ENCODE measurements at regions not wholly inside any gene's neighbourhood (a gene's known extent, or its start where the extent isn't known, plus 50 kb on each side); places are given as distances from the start of the nearest gene placed in this dataset.

DNA sequence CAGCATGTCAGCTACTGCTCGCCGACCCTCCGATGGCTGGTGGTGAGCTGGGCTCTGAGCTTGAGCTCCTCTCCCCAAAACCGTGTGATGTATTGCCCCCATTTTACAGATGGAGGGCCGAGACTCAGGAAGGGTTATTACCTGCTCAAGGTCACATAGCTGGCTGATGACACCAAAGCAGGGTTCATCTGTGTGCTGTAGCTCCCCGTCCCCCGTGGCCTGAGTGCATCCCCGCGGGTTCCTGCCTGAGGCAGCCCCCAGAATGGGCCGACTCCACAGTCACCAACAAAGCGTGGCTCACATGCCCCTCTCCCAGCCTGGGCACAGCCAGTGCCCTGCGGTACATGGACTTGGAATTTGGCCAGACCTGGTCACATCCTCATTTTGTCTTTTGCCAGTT, 198.6 kb downstream of the TFCP2L1 start:
- no peak for DNase-seq

DNA sequence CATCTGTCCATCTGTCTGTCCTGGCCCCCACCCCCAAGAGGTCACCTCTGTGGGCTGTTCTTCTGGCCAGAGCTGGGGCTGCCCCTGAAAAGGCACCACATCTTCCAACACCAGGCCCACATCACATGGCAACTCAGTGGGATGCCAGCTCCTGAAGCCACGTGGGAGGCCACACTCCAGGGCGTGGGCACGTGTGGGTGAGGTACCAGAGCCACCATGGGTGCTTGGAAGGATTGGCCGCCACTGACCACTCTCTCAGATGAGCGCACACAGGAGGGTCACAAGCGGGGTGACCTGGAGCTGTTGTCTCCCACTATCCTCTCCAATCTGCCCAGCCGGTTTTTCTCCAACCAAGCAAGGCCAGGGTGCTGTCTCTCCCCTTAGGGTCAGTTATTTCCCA, 197.9 kb downstream of the TFCP2L1 start:
- no peak for DNase-seq

DNA sequence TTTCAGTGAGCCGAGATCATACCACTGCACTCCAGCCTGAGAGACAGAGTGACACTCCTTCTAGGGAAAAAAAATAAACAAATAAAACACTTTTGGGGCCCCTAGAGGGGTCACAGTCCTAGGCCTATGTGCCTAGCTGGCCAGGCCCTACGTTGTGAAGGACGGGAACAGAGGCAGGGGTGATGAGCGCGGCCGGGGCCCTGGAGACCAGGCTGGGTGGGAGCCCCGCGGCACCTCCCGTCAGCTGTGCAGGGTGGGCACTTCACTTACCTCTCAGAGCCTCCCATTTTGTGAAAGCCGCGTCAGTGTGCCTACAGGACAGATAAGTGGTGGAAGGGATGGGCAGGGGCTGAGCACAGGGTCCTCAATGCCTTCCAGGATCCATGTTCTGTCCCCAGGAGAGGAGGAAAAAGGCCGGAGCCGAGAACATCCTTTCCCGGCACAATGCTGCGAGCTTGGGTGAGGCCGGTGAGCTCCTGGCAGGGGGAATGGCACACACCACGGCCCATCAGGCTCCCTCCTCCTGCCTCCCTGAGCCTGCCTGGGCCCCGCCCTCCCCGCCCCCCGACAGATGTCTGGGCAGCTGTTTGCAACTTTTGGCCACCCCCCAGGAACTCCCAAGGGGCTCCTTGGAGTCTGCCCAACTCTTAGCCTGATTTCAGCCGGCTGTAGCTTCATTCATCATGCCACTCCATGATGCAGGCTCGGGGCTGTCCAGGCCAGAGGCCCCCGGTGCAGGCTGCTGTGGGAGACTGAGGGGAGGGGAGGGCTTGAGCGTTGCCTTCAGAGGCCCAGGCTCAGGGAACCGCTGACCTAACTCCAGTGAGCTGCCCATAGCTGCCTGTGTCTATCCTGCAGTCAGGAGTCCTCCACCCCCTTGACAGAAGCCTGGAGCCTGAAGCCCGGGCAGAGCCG, 196.5 kb downstream of the TFCP2L1 start:
- no peak for DNase-seq

GRCh38 chr2:121089166-121089510, 195.9 kb downstream of the TFCP2L1 start:
- no peak for DNase-seq

- DNase-seq, result no peak
Measured at GRCh38 chr2:121090088-121090715, 194.8 kb downstream of the TFCP2L1 start.

- no peak for DNase-seq
Measured at GRCh38 chr2:121092095-121092494, 192.9 kb downstream of the TFCP2L1 start.

DNA sequence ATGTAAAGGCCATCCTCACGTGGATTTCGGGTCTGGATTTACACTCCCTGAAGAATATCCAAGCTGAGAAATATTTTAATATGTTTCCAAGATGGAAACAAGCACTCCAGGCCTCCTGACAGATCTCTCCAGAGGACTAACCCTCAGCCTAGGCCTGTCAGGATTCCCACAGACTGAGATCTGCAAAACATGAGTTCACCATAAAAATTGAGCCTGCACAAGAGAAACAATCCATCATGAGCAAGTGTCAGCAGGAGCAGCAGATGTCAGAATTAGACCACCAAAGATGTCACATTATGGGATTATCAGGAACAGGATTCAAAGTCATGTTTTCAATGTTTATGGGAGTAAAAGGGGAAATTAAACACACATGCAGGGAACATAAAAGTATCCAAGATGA, 191.3 kb downstream of the TFCP2L1 start:
- DNase-seq, result no peak

- no peak for DNase-seq
Measured at GRCh38 chr2:121094101-121094500, 190.9 kb downstream of the TFCP2L1 start.

DNA sequence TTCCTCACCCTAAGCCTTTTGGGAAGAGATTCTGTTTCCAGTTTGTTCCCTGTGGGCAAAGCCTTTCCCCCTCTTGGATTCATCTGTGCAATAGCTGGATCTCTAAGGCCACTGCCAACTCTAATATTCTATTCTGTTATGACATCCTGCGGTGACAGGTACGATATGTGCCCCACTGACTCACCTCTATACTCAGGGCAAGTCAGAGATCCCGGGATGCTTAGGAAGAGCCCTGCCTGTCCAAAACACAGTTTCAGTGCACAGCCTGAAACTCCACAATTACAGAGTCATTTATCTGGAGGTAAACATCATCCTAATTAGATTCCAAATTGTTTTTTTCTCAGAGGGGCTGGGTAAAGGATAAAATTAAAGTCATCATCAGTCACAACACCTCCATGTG, 190.2 kb downstream of the TFCP2L1 start:
- DNase-seq, result no peak

- DNase-seq, result peak in 1 of 2 donors; percentile 16
Measured at GRCh38 chr2:121095257-121096080, 189.5 kb downstream of the TFCP2L1 start.

- no peak for DNase-seq
Measured at GRCh38 chr2:121096611-121097010, 188.4 kb downstream of the TFCP2L1 start.

- no peak for DNase-seq
Measured at GRCh38 chr2:121098556-121098955, 186.4 kb downstream of the TFCP2L1 start.

DNA sequence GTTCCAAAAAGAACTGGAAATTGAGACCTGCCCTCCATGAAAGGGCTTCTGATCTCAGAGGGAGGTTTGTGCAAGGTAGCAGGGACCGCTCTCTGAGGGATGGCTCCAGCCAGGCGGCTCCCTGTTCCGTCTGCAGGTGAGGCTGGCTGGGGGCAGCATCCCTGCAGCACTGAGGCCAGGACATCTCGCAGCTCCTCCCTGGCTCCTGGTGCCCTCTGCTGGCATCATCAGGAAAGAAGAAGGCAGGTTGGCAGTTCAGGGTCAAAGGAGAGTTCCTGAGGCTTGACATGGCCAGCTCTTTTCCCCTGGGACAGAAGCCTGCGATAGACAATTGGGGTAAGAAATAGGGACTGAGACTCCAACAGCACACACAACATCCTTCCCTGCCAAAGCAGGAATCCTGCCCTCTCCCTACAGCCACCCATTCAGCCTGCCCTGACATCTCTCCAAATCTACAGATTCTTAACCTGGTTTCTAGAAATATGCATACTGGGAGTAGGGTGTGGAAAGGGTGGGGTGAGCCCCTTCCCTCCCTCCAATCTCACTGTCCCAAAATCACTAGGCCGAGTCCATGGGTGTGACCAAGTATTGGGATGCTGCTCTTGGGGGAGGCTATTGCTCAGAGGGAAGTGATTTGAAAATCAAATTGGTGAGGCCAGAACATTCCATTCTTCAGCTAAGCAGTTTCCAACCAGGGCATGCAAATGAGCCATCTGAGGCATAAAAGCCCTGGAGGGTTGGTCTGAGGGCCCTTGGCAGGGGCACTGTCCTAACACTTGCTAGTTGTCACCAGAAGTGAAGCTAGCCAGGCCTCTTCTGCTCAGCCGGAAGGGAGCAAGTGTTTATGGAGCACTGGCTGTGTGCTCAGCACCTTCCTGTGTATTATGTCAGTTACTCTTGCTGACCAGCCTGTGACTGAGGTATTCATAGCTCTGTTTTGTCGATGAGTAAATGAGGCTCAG, 185.4 kb downstream of the TFCP2L1 start:
- no peak for DNase-seq

DNA sequence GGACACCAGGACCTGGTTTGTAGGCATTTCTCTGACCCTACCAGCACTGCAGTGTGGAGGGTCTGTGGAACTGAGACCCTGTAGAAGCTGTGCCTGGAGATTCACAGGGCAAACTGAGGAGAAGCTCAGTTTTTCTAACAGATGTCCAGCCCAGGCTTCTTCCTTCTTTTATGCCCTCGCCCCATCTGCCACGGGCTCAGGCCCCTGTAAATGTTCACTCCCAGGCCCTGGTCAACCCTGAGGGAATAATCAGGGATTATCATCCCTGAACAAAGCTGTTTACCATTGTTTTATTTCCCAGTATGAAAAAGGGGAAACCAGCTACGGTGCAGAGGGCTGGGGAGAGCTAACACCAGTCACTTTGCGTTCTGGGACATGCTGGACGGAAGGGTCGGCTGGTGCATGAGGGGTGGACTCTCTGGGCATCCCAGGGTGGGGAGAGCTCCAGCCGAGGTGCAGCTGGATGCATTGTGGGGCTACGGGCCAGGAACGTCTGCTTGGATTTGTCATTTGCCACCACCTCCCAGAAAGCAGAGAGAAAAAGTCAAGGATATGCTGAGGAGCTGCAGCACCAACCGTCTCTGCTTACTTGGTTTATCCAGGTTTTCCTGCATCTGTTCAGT, 183.8 kb downstream of the TFCP2L1 start:
- no peak for DNase-seq

GRCh38 chr2:121102941-121103340, 182.1 kb downstream of the TFCP2L1 start:
- DNase-seq, result no peak

GRCh38 chr2:121103960-121104359, 181.0 kb downstream of the TFCP2L1 start:
- no peak for DNase-seq

GRCh38 chr2:121104721-121105141, 180.3 kb downstream of the TFCP2L1 start:
- DNase-seq, result no peak

DNA sequence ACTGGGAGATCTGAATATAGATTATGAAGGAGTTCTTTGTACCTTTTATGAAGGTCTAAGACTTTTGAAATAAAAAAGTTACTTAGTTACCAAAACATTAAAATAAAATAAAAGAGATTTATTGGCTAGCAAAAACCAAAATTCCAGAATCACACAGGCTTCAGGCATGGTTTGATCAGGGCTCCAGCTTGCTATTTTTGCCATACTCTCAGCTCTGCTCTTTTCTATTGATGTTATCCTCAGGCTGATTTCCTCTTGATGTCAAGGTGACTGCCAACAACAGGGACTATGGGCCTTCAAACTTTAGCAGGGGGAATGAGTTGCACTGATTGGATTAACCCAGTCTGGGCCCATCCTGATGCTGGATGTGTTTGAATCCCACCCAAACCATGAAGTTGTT, 174.1 kb downstream of the TFCP2L1 start:
- no peak for DNase-seq

GRCh38 chr2:121118951-121119350, 166.1 kb downstream of the TFCP2L1 start:
- no peak for DNase-seq

DNA sequence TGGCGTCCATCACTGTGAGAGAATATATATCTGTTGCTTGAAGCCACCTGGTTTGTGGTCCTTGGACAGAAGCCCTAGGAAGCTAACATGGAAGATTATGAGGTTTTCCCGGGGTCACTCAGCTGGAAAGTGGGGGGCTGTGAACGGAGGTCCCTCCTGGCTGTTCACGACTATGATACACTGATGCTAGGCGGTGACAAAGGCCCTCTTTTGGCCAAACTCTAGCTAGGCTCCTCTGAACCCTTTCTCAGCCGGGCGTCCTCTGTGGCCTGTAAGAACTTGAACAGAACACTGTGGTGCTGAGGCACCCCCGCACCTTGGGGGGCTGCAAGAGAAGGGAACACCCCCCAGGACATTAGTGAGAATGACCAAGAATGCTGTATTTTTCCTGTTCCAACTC, 164.6 kb downstream of the TFCP2L1 start:
- no peak for DNase-seq

DNA sequence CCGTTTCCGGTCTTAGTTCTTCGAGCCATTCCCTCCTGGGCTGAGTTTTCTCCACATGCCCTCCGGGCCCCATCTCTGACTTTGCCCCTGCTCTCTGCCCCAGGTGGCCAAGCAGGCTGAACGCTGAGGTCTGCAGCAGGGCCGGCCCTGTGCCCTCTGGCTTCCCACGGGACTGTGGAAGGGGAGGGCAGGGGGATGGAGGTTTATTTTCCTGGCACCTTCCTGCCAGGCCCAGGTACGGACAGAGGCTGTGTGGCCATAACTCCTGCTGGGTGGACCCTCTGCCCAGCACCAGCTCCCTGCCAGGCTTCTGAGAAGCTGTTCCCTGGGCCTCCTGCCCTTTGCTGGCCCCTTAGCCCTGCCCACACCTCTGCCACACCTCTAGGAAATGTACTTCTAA, 164.0 kb downstream of the TFCP2L1 start:
- no peak for DNase-seq

GRCh38 chr2:121121661-121122060, 163.3 kb downstream of the TFCP2L1 start:
- DNase-seq, result no peak

All from CD4-positive, alpha-beta T cell treated with Interleukin-4 for 1 hour (primary cell).